Activated naive CD8-positive, alpha-beta T cell treated with anti-CD3 and anti-CD28 coated beads for 36 hours (primary cell): ENCODE measurements at regions not wholly inside any gene's neighbourhood (a gene's known extent, or its start where the extent isn't known, plus 50 kb on each side); places are given as distances from the start of the nearest gene placed in this dataset.

Source experiments
- DNase-seq: peaks from one replicate; pipeline ENCODE4 v3.0.0; 2021
- H3K27ac Mint-ChIP-seq: one replicate; pipeline ENCODE4 v1.8.0; 2022; ENCODE audit warnings: mild to moderate bottlenecking, moderate library complexity, mixed read lengths
- H3K27me3 Mint-ChIP-seq: one replicate; pipeline ENCODE4 v1.8.0; 2022; ENCODE audit warnings: mild to moderate bottlenecking, mixed read lengths
- H3K36me3 Mint-ChIP-seq: one replicate; pipeline ENCODE4 v1.8.0; 2021; ENCODE audit warnings: mild to moderate bottlenecking, mixed read lengths
- H3K4me1 Mint-ChIP-seq: one replicate; pipeline ENCODE4 v1.8.0; 2021; ENCODE audit warnings: mixed read lengths
- H3K4me3 Mint-ChIP-seq: one replicate; pipeline ENCODE4 v1.8.0; 2022; ENCODE audit warnings: mild to moderate bottlenecking, moderate library complexity, mixed read lengths
- H3K9me3 Mint-ChIP-seq: one replicate; pipeline ENCODE4 v1.8.0; 2022; ENCODE audit warnings: mixed read lengths

DNA sequence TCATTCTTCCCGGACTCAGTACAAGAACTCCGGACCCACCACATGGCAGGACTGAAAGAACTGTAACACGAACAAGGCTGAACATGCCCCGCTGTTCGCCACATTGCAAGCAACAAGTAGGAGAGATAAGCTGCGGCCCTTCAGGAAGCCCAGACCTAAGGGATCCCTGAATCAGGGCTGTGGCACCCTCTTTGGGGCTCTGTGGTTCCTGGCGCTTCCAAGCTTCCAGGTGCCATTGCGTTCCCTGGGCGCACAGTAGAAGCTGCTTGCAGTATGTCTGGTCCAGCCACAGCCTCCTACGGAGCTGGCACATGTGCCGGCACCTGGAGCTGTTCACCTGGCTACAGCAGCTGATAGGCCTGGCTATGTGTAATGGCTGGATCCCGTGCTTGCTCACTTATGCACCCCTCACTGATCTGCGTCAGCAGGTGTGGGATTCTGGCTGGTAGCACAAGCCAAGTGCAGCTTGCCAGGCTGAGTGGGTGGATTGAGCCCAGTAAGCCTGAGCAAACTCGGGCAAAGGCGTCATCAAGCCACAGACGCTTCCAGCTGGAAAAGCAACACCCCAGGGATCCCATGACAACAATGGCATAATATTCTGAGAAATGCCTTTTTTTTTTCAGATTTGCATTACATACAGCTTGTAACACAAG, 748.6 kb upstream of the GBE1 start:
- no peaks in the 10 kb centered on the region for H3K36me3 Mint-ChIP-seq
- no peaks in the 10 kb centered on the region for H3K27me3 Mint-ChIP-seq
- H3K27ac Mint-ChIP-seq: no peak overlapping the region
- no peaks in the 10 kb centered on the region for H3K4me1 Mint-ChIP-seq
- no peaks in the 10 kb centered on the region for H3K9me3 Mint-ChIP-seq
- H3K4me3 Mint-ChIP-seq: no peak overlapping the region
- DNase-seq: no peak

DNA sequence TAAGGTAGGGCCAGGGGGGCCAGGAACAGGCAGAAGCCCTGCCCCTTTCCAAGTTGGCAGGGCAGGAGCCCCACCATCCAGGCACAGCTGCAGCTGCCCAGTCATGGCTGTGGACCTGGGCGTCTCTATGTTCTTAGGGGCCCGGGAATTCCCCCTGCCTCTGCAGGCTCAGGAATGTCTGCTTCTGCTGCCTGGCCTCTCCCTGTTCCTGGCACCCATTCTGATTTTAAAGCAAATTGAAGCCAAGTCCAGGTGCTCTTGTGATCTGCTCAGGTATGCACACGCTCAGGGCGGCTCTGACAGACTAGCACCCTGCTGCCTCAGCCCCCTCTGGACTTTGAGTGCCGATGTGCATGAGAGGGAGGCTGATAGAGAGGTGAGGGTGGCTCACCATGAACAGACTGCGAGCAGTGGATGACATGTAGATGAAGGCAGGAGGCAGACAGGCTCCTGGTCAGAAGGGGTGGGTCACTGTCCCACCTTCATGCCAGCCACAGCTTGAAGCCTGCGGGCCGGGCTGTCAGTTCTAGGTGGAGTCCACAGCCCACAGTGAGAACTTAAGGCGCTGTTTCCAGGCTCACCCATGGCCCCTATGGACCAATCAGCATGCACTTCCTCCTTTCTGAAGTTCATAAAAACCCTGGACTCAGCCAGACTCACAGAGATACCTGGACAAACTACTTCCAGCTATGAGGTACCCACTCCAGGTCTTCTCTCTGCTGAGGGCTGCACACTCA, 747.8 kb upstream of the GBE1 start:
- no peak for DNase-seq
- no peak overlapping the region for H3K27ac Mint-ChIP-seq
- H3K36me3 Mint-ChIP-seq: no peaks in the 10 kb centered on the region
- H3K4me1 Mint-ChIP-seq: no peaks in the 10 kb centered on the region
- no peaks in the 10 kb centered on the region for H3K27me3 Mint-ChIP-seq
- no peaks in the 10 kb centered on the region for H3K9me3 Mint-ChIP-seq
- no peak overlapping the region for H3K4me3 Mint-ChIP-seq

DNA sequence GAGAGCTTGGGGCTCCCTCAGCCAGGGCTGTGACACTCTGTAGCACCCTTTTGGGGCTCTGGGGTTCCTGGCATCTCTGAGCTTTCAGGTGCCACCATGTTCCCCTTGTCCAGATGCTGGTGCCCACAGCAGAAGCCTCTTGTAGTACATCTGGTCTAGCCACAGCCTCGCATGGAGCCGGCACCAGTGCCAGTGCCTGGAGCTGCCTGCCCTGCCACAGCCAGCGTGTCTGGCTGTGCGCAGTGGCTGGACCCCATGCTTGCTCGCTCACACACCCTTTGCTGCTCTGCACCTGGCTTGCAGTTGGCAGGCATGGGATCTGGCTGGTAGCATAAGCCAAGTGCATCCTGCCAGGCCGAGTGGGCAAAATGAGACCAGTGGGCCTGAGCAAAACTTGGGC, 744.8 kb upstream of the GBE1 start:
- H3K27me3 Mint-ChIP-seq: no peaks in the 10 kb centered on the region
- H3K36me3 Mint-ChIP-seq: no peaks in the 10 kb centered on the region
- no peaks in the 10 kb centered on the region for H3K9me3 Mint-ChIP-seq
- DNase-seq: no peak
- H3K4me1 Mint-ChIP-seq: no peaks in the 10 kb centered on the region
- no peak overlapping the region for H3K4me3 Mint-ChIP-seq
- no peak overlapping the region for H3K27ac Mint-ChIP-seq

DNA sequence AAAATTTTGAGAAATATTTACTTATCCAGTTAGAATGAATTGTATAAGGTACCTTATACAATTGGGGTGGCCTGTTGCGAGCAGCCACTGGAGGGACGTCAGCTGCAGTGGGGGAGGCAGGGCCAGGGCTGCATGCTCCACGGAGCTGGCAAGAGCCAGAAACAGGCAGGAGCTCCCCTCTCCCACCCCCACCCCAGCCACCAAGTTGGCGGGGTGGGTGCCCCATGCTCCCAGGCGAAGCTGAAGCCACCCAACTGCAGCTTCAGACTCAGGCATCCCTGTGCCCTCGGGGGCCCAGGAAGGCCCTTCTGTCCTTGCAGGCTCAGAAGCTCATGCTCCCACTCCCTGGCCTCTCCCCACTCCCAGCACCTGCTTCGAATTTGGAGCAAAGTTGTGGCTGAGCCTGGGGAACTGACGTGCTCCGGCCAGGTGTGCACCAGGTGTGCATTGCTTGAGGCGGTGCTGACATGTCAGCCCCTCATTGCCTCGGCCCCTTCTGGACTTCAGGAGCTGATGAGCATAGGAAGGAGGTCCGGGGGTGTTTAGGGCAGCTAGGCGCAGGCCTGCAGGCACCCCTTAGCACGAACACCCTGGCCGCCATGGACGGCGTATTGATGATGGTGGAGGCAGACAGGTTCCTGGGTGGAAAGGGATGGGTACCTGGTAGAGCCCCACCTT, 743.8 kb upstream of the GBE1 start:
- DNase-seq: no peak
- Mint-ChIP-seq H3K27ac (no peak overlapping the region), H3K36me3 (no peaks in the 10 kb centered on the region), H3K27me3 (no peaks in the 10 kb centered on the region), H3K4me1 (no peaks in the 10 kb centered on the region), H3K9me3 (no peaks in the 10 kb centered on the region), H3K4me3 (no peak overlapping the region)

DNA sequence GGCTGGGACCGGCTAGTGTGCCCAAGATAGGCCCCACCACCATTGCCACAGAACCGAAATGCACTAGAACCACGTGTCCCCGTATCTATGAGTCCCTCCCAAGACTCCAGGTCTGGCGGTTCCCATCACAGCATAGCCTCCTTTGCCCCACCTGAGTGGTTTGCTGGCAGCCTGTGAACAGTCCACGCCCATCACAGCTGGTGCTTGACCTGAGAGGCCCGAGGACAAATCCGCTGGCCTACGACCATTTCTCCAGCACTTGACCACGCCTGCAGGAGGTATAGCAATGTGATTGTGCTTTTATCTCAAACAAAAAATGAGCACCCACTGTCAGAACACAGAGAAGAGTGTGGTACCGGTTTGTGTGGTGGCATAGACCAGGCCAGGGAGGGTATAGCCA, 736.7 kb upstream of the GBE1 start:
- Mint-ChIP-seq H3K27ac (no peak overlapping the region), H3K36me3 (no peaks in the 10 kb centered on the region), H3K9me3 (peaks cover 2% of the 10 kb centered on the region), H3K27me3 (no peaks in the 10 kb centered on the region), H3K4me3 (no peak overlapping the region), H3K4me1 (no peaks in the 10 kb centered on the region)
- no peak for DNase-seq

DNA sequence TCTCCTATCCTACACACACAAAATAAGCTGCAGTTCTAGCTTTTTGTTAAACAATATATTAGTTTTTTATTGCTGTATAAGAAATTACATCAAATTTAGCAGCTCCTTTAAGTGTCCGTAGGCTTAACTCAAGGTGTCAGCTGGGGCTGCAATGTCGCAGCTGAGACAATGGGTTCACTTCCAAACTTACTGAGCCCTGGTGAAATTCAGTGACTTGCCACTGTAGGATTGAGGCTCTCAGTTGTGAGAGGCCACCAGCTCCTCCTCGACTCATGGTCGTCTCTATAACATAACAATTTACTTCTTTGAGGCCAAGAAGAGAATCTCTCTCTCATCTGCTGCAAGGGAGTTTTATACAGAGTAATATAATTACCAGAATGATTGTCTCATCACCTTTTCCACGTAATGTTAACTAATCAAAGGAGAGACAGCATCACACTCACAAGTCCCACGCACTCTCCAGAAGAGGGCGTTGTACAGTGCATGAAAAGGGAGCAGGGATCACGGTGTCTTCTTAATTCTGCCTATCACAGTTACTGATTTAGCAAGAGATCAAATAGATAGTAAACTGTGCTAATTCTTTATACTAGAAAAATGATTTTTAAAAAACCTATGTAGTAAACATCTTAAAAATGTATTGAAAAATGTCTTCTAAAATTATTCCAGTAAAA, 735.6 kb upstream of the GBE1 start:
- Mint-ChIP-seq H3K9me3 (peaks cover 2% of the 10 kb centered on the region), H3K27me3 (no peaks in the 10 kb centered on the region), H3K4me3 (no peak overlapping the region), H3K27ac (no peak overlapping the region), H3K4me1 (no peaks in the 10 kb centered on the region), H3K36me3 (no peaks in the 10 kb centered on the region)
- no peak for DNase-seq

DNA sequence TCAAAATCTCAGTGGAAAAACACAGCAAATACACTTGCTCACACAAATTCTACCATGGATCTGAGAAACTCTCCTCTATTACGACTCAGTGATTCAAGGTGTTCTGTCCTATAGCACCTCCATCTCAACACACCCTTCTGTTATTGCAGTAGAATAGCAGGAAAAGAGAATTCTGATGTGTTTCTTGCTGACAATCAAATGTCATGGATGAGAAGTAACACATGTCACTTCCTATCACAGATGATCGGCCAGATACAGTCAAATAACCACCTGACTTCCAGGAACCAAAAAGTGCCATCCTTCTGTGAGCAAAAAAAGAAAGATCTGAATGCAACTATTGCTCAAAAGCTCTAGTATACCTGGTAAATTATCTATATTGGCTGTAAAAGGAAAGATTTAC, 734.2 kb upstream of the GBE1 start:
- Mint-ChIP-seq H3K27ac (no peak overlapping the region), H3K36me3 (no peaks in the 10 kb centered on the region), H3K27me3 (no peaks in the 10 kb centered on the region), H3K4me1 (no peaks in the 10 kb centered on the region), H3K4me3 (no peak overlapping the region), H3K9me3 (peaks cover 2% of the 10 kb centered on the region)
- no peak for DNase-seq

DNA sequence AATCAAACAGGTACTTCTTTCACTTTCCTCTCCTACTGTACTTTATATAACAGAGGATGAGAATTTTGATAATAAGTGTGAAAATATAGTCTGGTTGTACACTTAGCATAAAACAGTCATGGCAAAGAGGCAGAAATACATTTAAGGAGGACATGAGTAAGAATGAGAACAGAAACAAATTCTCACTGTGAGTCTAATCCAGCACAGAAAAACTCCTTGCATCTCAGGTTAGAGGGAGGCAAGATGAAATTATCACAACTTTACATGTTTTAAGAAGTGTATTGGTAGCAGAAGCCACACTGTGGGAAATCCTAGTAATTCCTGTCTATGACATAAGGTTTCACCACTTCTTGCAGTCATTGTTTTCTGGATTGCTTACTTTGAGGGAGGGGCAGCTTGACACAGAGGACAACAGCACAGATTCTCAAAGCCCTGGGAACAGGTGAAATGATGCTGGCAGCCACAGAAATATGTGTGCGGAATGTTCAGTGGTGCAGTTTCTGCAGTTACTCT, 733.6 kb upstream of the GBE1 start:
- no peak overlapping the region for H3K4me3 Mint-ChIP-seq
- no peak overlapping the region for H3K27ac Mint-ChIP-seq
- no peaks in the 10 kb centered on the region for H3K27me3 Mint-ChIP-seq
- no peaks in the 10 kb centered on the region for H3K36me3 Mint-ChIP-seq
- no peaks in the 10 kb centered on the region for H3K4me1 Mint-ChIP-seq
- no peak for DNase-seq
- peaks cover 2% of the 10 kb centered on the region for H3K9me3 Mint-ChIP-seq

DNA sequence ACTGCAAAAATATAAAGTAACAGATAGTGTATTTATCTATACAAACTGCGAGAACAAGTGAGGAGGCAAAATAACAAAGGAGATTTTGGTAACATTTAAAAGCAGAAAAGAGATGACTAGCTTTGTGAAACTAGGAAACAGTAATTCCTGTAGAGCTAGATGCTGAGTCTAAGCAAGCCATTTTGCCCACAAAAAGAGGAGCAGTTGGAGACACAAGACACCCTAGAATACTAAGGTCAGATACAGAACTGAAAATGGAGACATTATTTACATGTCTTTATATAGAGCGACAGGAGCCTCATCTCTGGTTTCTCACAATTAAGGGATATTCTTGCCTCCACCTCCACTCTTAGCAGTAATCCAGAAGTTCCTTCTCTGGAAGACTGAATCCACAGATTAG, 732.4 kb upstream of the GBE1 start:
- Mint-ChIP-seq H3K4me1 (no peaks in the 10 kb centered on the region), H3K36me3 (no peaks in the 10 kb centered on the region), H3K27me3 (no peaks in the 10 kb centered on the region), H3K4me3 (no peak overlapping the region), H3K27ac (no peak overlapping the region), H3K9me3 (peaks cover 2% of the 10 kb centered on the region)
- DNase-seq: no peak

DNA sequence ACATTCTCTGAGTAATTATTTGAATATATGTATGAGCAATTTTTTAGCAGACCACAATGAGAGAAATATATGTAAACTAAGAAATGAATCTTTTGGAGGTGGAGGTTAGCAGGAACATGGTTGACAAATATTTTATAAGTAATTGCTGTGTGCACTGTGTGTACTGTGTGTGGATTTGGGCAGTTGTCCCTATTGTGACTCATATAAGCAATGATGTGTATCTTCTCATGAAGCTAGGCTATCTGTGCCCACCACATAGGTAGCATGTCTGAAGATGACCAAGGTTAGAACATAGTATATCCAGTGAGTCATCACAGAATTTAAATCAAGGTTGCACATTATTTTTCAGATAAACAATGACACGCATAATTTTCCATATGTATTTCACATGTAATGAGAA, 713.9 kb upstream of the GBE1 start:
- Mint-ChIP-seq H3K27me3 (no peaks in the 10 kb centered on the region), H3K9me3 (no peaks in the 10 kb centered on the region), H3K4me3 (no peak overlapping the region), H3K36me3 (no peaks in the 10 kb centered on the region), H3K4me1 (no peaks in the 10 kb centered on the region), H3K27ac (no peak overlapping the region)
- no peak for DNase-seq

DNA sequence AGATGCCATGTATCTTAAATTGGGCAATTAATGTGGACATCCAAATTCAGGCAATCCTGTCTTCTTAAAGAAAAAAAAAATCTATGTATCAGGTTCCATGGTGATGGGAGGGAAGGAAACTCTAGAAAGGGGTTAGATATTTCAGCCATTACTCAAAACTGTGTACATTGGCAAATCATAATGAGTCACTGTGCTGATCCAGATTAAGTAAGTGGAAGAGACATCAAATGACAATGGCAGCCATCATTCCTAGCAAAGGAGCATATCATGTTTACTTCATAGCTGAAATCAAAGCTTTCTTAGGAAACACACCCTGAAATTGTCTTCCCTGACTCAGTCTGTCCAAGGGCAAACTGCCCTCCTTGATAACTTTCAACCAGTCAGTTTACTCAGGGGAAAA, 713.3 kb upstream of the GBE1 start:
- no peaks in the 10 kb centered on the region for H3K4me1 Mint-ChIP-seq
- H3K36me3 Mint-ChIP-seq: no peaks in the 10 kb centered on the region
- H3K4me3 Mint-ChIP-seq: no peak overlapping the region

DNA sequence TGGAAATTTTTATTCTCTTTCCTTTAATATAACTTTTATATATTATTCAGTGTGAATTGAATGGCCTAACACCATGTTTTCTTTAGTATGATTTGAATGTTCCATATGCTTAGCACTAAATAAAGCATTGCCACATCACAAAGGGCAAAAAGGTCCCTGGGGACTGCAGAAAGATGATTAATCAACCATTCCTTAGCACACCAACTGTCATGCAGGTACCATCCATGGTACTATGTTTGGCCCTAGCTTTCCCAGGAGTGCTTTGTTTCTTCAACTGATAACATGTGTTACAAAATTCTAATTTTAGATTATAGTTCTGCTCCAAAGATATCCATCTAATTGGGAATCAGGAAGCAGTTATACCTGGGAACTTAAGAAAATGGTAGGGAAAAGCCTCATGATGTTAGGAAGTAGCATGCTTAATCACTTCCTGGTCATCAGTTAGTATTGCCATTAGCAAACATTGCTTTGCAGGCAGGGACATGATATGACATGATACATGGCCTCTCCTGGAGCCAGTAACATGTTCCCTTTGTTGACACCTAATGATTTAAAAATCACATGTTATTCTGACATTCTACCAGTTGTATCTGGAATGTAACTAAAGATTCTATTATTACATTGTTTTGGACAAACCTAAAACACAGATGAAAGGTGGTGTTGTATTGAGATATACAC, 712.6 kb upstream of the GBE1 start:
- Mint-ChIP-seq H3K36me3 (no peaks in the 10 kb centered on the region), H3K27me3 (no peaks in the 10 kb centered on the region)

More for the DNA sequence above, 713.3 kb upstream of the GBE1 start:
- Mint-ChIP-seq H3K27ac (no peak overlapping the region), H3K27me3 (no peaks in the 10 kb centered on the region), H3K9me3 (no peaks in the 10 kb centered on the region)
- no peak for DNase-seq

DNA sequence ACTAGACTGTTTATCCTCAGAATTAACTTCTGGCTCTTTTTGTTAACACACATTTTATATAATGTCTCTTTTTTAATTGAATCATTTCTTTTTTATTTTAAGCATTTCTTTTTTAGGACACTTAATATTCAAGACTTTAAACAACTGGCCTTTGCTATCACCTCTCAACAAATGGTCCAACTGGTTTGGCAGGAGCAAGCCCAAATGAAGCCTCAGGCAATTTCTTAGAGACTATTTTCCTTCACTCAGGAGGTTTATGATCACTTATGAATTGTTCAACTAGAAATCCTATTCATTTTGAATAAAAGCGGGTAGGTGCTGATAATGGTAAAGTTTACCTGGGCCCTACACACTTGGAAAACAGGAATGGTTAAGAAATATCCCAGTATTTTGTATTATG, 705.6 kb upstream of the GBE1 start:
- H3K27ac Mint-ChIP-seq: no peak overlapping the region
- no peaks in the 10 kb centered on the region for H3K36me3 Mint-ChIP-seq
- H3K27me3 Mint-ChIP-seq: no peaks in the 10 kb centered on the region
- H3K9me3 Mint-ChIP-seq: peaks cover 5% of the 10 kb centered on the region
- no peak for DNase-seq
- no peaks in the 10 kb centered on the region for H3K4me1 Mint-ChIP-seq
- no peak overlapping the region for H3K4me3 Mint-ChIP-seq

More for the DNA sequence above, 712.6 kb upstream of the GBE1 start:
- Mint-ChIP-seq H3K9me3 (no peaks in the 10 kb centered on the region), H3K4me1 (no peaks in the 10 kb centered on the region), H3K4me3 (no peak overlapping the region), H3K27ac (no peak overlapping the region)
- no peak for DNase-seq

DNA sequence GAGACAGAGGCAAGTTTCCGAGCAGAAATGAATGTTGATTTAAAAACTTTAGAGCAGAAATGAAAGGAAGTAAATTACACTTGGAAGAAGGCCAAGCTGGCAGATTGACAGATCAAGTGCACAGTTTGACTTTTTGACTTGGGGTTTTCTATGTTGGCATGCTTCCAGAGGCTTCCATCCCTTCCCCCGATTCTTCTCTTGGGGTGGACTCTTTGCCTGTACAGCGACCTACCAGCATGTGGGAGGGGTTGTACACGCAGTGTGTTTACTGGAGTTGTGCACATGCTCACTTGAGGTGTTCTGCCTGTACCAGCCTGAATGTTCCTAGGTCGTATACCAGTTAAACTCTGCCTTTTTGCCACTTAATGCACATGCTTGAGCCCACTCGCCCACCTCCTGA, 701.5 kb upstream of the GBE1 start:
- H3K27ac Mint-ChIP-seq: no peak overlapping the region
- H3K4me1 Mint-ChIP-seq: no peaks in the 10 kb centered on the region
- DNase-seq: no peak
- no peaks in the 10 kb centered on the region for H3K36me3 Mint-ChIP-seq
- no peaks in the 10 kb centered on the region for H3K27me3 Mint-ChIP-seq
- no peak overlapping the region for H3K4me3 Mint-ChIP-seq
- H3K9me3 Mint-ChIP-seq: peaks cover 5% of the 10 kb centered on the region
